Right lobe of liver (tissue), 6 donors: ENCODE measurements at regions not wholly inside any gene's neighbourhood (a gene's known extent, or its start where the extent isn't known, plus 50 kb on each side); places are given as distances from the start of the nearest gene placed in this dataset.

ENCODE experiments used
- ATAC-seq, 4 donors: fragments of 200-7000 bp; cut with Tn5 transposase; one replicate each; pipeline ENCODE4 v1.9.1; 2020; ENCODE audit warnings: mild to moderate bottlenecking in 4 of 4, moderate library complexity in 4 of 4
- DNase-seq, 3 donors: peaks; one replicate each; pipeline ENCODE4 v3.0.0-alpha.2; 2020
- H3K27ac ChIP-seq, 3 donors: fragments of 200-600 bp; one replicate each; pipeline ENCODE4 v1.8.0; 2022
- H3K27me3 ChIP-seq, 2 donors: fragments of 200-600 bp; one replicate each; pipeline ENCODE4 v1.8.0; 2022
- H3K36me3 ChIP-seq, 4 donors: fragments of 200-600 bp; sonication (generic) in 1 of 4; one replicate each; pipeline versions ENCODE4 v1.5.1 to v1.8.0; 2017 to 2022; ENCODE audit warnings: control low read depth in 1 of 4
- H3K4me1 ChIP-seq, 4 donors: fragments of 200-600 bp; sonication (generic) in 1 of 4; one replicate each; pipeline versions ENCODE4 v1.5.1 to v1.8.0; 2017 to 2022; ENCODE audit warnings: control low read depth in 1 of 4
- H3K4me3 ChIP-seq, 3 donors: fragments of 200-600 bp; one replicate each; pipeline ENCODE4 v1.8.0; 2022
- H3K9me3 ChIP-seq, 4 donors: fragments of 200-600 bp; sonication (generic) in 1 of 4; one replicate each; pipeline versions ENCODE4 v1.5.1 to v1.8.0; 2017 to 2022; ENCODE audit warnings: control low read depth in 1 of 4
- CTCF ChIP-seq, 4 donors: fragments of 200-600 bp in 3 of 4; fragments of 450-650 bp in 1 of 4; IDR thresholded peaks; one replicate each; pipeline versions ENCODE4 v1.5.1 to v1.8.0; 2016 to 2022; ENCODE audit warnings: antibody characterized with exemption in 4 of 4, mild to moderate bottlenecking in 2 of 4
- POLR2A ChIP-seq: fragments of 450-650 bp; IDR thresholded peaks from one replicate; pipeline ENCODE4 v1.6.1; 2017; ENCODE audit warnings: antibody characterized with exemption, mild to moderate bottlenecking
- WGBS: methylation state at CpG from one replicate; pipeline ENCODE4 v1.1.6; 2018; ENCODE audit warnings: low coverage, low lambda C conversion rate; ENCODE audit not compliant: insufficient coverage; ENCODE audit errors: missing lambda C conversion rate; 5-methylcytosine and 5-hydroxymethylcytosine counted together
- intact Hi-C, 2 donors: fragments of 100-400 bp; cut with DNase I; formaldehyde crosslinking; loops; one replicate each; pipeline versions ENCODE4 v1.11.2 to v1.14.1; 2022
- donor health status: DM: no; HTN: yes; CAD: no.
- donor health status: DM: no; HTN: no; CAD: no.
- donor health status: DM: no; HTN: no; CAD: no.
- donor health status: DM: no; HTN: yes; CAD: no.
- donor health status: DM: no; HTN: yes; CAD: no.

GRCh38 chr6:140285471-140285870 is 911.0 kb upstream of the CITED2 start:
- no peak for TF ChIP-seq CTCF (IDR thresholded peaks at IDR 0.05)
- no peak for TF ChIP-seq POLR2A
- intact Hi-C loops = loop anchor here in 1 of 2 donors (10.0 kb wide), 1 partner anchor 49 kb away; no protein-coding TSS in a partner anchor
- Histone ChIP-seq H3K27ac (no peak overlapping the region), H3K36me3 (no peaks in the 10 kb centered on the region), H3K27me3 (no peaks in the 10 kb centered on the region), H3K4me3 (no peak overlapping the region), H3K4me1 (no peaks in the 10 kb centered on the region), H3K9me3 (no peaks in the 10 kb centered on the region)
- 75% methylated on average over 1 of the region's 2 CpGs for WGBS
- no peak for DNase-seq
- no peak for ATAC-seq

- H3K27ac ChIP-seq = no peak overlapping the region
- no peaks in the 10 kb centered on the region for H3K9me3 ChIP-seq
- DNase-seq (no peak), ATAC-seq (no peak)
- TF ChIP-seq CTCF (IDR thresholded peaks at IDR 0.05) = no peak
- TF ChIP-seq POLR2A = no peak
- intact Hi-C loops = loop anchor here in 1 of 2 donors (10.0 kb wide), 1 partner anchor 50 kb away; no protein-coding TSS in a partner anchor
- H3K4me1 ChIP-seq = no peaks in the 10 kb centered on the region
- H3K27me3 ChIP-seq = no peaks in the 10 kb centered on the region
- no peaks in the 10 kb centered on the region for H3K36me3 ChIP-seq
- WGBS = 54% methylated on average over 1 of the region's 1 CpG
- H3K4me3 ChIP-seq = no peak overlapping the region
Measured at GRCh38 chr6:140284871-140285270, 910.4 kb upstream of the CITED2 start.

- Histone ChIP-seq H3K9me3 (no peaks in the 10 kb centered on the region), H3K27ac (no peak overlapping the region), H3K4me3 (no peak overlapping the region), H3K36me3 (no peaks in the 10 kb centered on the region), H3K4me1 (no peaks in the 10 kb centered on the region), H3K27me3 (no peaks in the 10 kb centered on the region)
- 15% methylated on average over 2 of the region's 2 CpGs for WGBS
- ATAC-seq = peak in 1 of 4 donors; percentile 61
- TF ChIP-seq CTCF (IDR thresholded peaks at IDR 0.05) (no peak), POLR2A (no peak)
- no peak for DNase-seq
- intact Hi-C loops = loop anchor here in 1 of 2 donors (10.0 kb wide), 1 partner anchor 52 kb away; no protein-coding TSS in a partner anchor
Measured at GRCh38 chr6:140283197-140283596, 908.7 kb upstream of the CITED2 start.

- H3K9me3 ChIP-seq = no peaks in the 10 kb centered on the region
- intact Hi-C loops = loop anchor here in 1 of 2 donors (10.0 kb wide), 1 partner anchor 53 kb away; no protein-coding TSS in a partner anchor
- H3K4me1 ChIP-seq = no peaks in the 10 kb centered on the region
- no peaks in the 10 kb centered on the region for H3K36me3 ChIP-seq
- no peak overlapping the region for H3K4me3 ChIP-seq
- H3K27me3 ChIP-seq = no peaks in the 10 kb centered on the region
- TF ChIP-seq CTCF (IDR thresholded peaks at IDR 0.05) = no peak
- WGBS = 43% methylated on average over 1 of the region's 1 CpG
- ATAC-seq (peak in 1 of 4 donors; percentile 39), DNase-seq (no peak)
- H3K27ac ChIP-seq = no peak overlapping the region
Measured at GRCh38 chr6:140281767-140282166, 907.3 kb upstream of the CITED2 start.

GRCh38 chr6:140281236-140281635 is 906.8 kb upstream of the CITED2 start:
- intact Hi-C loops = loop anchor here in 1 of 2 donors (10.0 kb wide), 1 partner anchor 54 kb away; no protein-coding TSS in a partner anchor
- ATAC-seq (no peak), DNase-seq (no peak)
- no peak overlapping the region for H3K27ac ChIP-seq
- no peak for TF ChIP-seq CTCF (IDR thresholded peaks at IDR 0.05)
- WGBS = 61% methylated on average over 2 of the region's 2 CpGs
- H3K9me3 ChIP-seq = no peaks in the 10 kb centered on the region
- H3K36me3 ChIP-seq = no peaks in the 10 kb centered on the region
- H3K27me3 ChIP-seq = no peaks in the 10 kb centered on the region
- H3K4me3 ChIP-seq = no peak overlapping the region
- no peaks in the 10 kb centered on the region for H3K4me1 ChIP-seq
